NCI-H1092 (cell line): ENCODE measurements at regions not wholly inside any gene's neighbourhood (a gene's known extent, or its start where the extent isn't known, plus 50 kb on each side); places are given as distances from the start of the nearest gene placed in this dataset.
"Not testable (repeated sequence)": the region's sequence is repeated elsewhere in the genome, so short reads cannot be mapped to it uniquely, and the experiment has no call there.

Experiments
- DNase-seq: peaks from one replicate; lab custom pipeline; 2025; lab: John Stamatoyannopoulos, UW

- no peak for DNase-seq
Measured at GRCh38 chr22:48727454-48728058, 1100.1 kb downstream of the BRD1 start.

GRCh38 chr22:48724899-48725298 lies 1102.8 kb downstream of the BRD1 start:
- DNase-seq = no peak

GRCh38 chr22:48722661-48723060 lies 1105.0 kb downstream of the BRD1 start:
- DNase-seq = no peak

DNA sequence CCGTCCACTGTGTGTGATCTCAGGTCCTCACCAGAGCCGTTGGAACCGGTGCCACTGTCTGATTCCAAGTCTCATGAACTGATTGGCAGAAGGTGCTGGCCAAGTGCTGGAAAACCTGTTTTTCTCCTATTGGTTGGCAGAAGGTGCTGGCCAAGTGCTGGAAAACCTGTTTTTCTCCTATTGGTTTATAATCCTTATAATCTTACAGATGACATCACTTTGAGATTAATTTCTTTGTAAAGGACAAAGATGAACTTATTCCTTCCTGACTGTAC lies 1106.3 kb downstream of the BRD1 start:
- DNase-seq = no peak

DNA sequence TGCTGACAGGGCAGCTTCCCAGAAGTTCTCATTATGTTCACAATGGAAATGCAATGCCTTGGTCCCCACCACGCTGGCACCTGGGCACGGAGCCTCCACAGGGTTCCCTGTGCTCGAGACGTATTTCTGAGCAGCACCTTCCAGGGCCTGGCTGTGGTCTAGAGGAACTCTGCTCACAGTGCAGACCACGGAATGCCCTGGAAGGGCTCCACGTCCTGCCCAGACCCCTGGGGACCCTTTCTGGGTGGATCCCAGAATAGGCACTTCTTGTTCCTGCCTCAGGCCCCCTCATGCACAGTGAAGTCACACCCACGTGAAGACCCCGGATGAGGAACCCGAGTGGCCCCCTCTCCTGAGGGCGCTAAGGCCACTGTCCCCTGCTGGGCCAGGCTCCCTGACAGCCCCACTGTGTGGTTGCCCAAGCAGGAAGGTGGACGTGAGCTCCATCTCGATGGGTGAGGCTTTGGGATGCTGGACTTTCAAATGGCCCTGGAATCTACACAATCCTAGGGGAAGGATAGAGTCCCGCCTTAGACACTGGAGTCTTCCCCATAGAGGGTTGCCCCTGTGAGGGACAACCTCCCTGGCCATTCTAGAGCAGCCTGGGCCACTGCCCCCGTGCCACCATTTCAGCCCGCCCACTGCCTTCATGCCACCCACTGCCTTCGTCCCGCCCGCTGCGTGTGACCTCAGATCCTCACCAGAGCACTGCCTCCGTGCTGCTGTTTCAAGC lies 1106.8 kb downstream of the BRD1 start:
- no peak for DNase-seq

- no peak for DNase-seq
Measured at GRCh38 chr22:48719978-48720661, 1107.6 kb downstream of the BRD1 start.

DNA sequence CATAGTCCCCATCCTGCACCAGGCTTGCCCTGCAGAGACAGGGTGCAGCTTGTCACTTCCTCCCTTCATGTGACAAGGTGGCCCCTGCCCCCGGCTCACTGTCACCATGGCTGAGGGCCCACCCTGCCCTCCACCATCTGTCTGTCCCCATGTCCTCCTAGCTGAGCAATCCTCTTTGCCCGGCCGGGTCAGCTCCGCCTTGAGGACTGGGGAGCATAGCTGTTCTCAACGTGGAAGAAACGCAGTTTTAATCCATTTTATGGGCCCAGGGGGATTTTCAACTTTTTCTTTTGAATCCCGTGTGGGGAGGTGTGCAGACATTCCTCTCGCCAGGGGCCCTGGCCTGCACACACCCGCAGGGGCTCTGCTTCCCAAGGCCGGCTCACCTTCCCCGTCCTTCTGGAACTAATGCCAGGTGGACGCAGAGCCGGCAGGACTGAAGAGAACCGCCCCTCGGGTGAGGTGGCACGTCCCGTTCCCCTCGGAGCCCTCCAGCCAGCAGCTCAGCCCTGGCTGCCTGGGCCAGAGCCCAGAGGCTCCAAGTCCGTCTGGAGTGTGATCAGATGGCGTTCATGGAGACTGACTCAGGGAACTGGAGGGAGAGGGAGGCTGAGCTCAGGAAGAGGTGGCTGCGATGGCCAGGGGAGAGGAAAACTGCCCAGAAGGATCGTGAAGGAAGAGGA lies 1108.7 kb downstream of the BRD1 start:
- no peak for DNase-seq

- no peak for DNase-seq
Measured at GRCh38 chr22:48717883-48718817, 1109.5 kb downstream of the BRD1 start.

DNA sequence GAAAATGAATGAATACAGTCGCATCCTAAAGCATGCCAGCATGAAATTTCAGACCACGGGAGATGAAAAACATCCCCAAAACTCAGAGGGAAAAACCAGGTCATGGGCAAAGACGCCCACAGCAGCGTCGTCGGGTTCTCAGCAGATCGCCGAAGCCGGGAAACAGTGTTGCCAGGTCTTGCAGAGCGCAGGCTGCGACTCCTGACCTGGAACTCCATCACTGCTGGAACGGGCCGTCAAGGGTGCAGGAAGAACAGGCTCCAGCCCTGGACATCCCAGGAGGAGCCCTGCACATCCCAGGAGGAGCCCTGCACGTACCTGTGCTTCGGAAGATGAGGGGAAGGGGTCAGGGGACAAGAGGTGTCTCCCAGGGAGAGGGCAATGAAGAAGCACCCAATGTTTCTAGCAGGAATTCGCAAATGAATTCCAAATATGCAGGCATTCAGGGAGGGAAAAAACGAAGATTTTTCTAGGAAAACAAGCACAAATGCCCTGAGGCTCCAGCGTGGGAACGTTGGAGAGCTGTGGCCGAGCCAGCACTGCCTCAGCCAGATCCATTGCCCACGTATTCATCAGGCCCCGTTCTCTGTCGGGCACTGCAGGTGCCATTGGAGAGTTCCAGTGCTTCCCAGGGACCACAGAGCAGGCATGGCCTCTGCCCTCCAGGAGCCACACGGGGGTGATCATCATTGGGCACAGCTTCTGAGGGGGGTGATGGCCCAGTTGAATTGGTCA lies 1110.4 kb downstream of the BRD1 start:
- no peak for DNase-seq

- DNase-seq = not testable (repeated sequence)
Measured at GRCh38 chr22:48716154-48716553, 1111.5 kb downstream of the BRD1 start.

DNA sequence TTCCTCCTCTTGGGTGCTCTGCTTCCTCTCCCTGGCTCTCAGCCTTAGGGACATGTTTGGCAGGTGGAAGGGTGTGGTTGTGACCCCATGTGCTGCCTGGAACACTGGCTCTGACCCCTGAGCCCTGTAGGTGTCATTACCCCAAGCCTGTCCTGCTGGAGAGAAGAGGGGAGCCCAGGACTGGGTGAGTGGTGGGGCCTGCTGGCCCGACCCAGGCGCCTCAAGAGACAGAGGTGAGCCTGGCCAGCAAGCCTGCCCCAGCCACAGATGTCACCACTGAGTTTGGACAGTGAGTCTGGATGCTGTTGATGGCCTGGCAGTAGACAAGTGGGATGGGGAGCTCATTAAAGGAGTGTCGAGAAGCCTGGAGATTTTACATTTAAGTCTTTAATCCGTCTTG lies 1112.2 kb downstream of the BRD1 start:
- DNase-seq = no peak

- no peak for DNase-seq
Measured at GRCh38 chr22:48714231-48714630, 1113.4 kb downstream of the BRD1 start.

DNA sequence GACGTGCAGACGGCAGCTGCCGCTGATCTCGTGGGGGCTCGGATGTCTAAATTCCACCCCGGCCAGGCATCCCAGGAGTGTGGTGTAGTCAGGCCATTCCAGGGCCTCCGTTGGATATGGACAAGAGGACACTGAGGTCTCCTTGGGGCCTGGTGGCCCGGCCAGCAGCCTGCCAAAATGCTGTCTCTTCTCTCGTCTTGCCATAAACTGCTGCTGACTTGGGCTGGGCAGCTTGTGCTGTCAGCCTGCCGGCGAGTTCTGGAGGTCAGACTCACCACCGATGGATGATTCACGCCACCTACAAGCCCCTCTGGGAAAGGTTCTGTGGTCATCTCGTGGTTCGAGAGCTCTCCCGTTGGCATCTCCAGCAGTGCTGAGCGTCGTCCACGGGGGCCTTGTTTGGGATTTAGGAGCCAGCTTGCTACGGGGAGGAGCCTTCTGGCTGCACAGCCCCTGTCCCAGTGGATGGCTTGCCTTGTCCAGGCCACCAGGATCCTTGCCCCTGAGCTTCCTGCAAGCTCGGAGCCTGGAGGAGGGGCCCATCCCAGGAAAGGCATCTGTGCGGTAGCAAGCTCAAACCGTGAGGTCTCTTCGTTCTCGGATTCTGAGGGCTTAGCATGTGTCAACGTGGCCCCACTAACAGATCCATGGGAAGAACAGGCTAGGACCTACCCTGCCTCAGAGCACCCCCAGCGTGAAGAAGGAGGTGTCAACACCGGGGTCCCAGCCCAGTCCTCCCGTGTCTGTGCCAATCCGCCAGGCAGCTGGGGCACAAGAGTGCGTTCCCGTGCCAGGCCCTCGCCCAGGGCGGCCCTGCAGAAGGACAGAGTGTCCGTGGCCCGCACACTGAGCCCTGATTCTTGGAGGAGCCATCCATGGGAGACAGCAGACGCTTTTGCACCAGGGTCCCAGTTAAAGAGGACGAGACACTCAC lies 1114.1 kb downstream of the BRD1 start:
- no peak for DNase-seq

DNA sequence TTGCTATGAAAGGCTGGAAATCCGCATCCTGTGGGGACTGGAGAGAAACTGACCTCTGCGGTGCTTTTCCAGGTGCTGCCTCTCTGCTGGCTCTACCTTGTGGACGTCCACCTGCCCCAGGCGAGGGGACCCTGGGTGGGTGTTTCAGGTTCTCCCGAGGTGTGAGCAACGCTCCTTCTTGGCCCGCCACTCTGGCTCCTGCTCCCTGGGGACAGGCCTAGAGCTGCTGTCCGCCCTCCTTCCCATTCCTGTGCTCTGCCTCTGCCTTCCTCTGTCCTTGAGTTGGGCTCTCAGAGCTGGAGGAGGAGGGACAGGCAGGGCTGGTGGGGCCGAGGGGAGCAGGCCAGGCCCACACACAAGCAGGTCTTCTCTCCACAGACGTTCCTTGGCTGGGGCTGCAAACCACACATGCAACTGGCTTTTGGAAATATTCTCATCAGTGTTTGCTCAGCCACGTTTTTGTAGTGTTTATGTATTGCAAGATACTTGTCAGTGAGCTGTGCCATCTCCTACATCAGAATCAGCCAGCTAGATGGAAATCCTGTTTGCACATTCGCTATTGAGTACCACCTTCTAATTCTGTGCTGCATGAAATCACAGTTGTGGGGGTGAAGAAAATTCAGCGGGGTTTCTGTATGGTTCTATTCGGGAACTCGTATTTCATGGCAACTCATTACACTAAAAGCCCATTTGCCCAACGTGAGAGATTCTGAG lies 1115.0 kb downstream of the BRD1 start:
- no peak for DNase-seq

DNA sequence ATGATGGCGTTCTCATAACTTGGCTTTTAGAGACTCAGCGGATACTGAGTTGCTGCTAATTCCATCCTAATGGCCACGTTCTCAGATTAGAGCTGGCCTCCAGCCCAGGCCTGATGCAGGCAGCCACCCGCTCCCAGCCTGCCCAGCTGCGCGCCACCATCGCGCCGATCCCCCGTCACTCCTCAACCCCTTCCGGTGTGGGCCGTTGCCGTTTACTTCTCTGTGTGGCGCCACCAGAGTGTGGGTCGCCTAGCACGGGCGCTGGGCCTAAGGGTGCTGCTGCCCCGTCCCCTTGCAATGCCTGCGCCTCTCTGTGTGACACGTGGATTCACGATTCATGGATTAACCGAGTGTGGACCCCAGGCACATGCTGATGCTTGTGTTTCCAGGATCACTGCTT lies 1116.0 kb downstream of the BRD1 start:
- no peak for DNase-seq

DNA sequence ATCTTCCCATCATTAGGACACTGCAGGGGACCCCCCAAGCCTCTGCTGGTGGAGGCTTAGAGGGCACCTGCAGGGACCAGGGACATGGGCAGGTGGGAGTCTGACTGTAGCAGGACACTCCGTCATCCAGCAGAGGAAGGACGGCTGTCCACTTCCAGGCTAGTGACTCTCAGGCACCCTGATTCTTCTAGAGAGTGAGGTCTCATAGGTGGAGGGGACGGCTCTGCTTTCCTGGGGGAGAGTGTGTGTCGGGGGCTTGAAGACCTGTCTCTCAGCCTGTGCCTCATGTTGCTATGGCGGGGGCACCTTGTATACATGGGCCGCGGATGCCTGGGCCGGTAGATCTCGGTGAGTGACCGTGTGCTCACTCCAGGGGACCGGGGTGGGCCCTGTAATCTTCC lies 1116.6 kb downstream of the BRD1 start:
- no peak for DNase-seq

GRCh38 chr22:48710410-48710809 lies 1117.3 kb downstream of the BRD1 start:
- DNase-seq = no peak

DNA sequence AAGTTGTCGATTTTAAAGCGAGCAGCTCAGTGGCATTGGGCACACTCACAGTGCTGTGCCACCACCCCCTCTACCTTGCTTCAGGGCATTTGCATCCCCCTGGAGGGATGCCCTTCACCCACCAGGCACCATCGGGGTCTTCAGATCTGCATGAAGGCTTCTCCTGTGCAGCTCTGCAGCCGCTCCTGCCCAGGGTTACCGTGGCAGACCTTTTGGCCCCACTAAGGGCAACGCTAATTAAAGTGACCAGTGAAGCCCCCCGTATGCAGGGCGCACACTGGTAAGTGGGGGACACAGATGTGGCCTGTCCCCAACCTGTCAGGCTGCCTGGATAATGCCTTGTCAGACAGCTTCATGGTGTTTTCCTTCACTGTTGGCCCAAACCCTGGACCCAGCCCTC lies 1117.7 kb downstream of the BRD1 start:
- no peak for DNase-seq

DNA sequence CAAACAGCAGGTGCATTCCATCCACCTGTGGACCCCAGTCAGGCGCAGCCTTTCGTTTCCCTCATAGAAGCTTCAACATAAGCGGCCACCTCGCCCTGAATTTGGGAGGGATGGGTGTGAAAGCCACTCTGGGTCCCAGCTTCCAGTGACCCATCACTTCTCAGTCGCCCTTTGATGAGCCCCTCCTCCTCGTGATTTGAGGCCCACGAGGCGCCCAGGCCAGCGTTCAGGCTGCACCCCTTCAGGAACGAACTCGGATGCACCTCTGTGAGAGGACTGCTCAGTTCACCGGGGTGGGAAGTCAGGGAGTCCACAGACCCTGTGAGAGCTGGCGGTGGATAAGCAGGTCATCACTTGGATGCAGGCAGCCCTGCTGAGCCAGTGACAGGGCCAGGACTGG lies 1118.2 kb downstream of the BRD1 start:
- no peak for DNase-seq
